ENCODE measurements at regions not wholly inside any gene's neighbourhood (a gene's known extent, or its start where the extent isn't known, plus 50 kb on each side); places are given as distances from the start of the nearest gene placed in this dataset.

DNA sequence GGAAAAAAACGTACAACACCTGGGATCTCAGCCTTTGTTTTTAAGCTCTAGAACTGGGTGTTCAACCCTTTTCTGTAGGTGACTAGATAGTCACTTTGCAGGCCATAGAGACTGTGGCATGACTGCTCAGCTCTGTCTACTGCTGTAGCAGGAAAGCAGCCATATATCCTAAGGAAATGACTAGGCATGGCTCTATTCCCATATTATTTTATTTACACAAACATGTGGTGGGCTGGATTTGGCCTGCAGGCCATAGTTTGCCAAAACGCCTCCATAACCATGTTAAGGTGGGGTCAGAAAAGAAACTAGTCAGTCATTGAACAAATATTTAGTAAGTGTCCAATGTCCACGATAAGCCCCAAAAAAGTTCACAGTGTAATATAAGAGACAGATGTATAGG is 452.5 kb downstream of the MCTP2 start:
- no peak for DNase-seq

DNA sequence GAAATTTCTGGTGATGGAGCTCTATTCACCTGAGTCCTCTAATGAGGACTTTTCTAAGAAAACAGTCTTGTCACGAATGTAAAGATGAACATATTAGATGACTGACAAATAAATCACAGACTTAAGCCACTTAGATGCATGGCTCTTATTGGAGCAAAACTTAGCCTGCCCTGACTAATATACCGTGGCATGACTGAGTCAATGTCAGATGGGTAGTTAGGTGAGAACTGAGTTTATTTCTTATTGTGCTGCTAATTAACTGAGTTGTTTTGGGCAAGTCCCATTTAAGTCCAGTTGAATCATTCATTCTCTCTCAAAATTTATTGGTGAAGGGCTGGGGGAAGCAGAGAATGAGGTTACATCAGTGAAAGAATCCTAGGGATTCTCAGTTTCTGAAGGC is 459.8 kb downstream of the MCTP2 start:
- DNase-seq: no peak

DNA sequence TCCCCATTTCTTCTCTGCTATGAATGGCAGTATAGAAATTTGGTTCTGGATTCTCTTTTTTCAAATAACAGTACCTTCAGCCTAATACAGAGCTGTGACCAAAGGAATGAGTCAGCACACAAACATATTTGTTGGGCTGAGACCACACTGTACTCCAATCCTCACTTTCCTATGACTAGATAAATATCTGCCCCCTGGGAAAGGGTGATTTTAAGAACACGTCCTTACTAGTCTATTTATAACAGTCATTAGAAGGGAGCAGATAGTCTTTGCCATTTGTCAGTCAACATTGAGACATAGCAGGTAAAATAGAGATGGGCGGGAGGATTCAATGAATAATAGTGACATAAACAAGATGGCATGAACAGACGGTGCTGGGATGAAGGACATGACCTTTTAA is 461.3 kb downstream of the MCTP2 start:
- DNase-seq: no peak

DNA sequence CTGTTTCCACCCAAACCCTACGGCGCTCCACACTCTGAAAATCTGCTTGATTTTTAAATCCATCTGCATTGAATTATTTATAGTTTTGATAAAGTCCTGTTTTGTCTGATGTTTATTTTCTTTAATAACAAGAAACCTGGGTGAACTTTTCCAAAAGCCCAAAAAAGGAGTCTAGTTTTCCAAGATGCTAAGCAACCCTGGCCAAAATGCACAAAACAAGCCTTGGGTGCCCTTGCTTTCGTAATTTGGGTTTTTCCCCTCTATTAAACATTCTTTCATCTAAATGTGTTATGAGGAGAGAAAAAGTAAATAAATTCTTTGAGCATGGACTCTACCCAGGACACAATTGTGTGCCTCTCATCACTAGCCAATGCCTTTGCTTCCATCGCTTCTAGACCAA is 468.9 kb downstream of the MCTP2 start:
- DNase-seq: no peak

DNA sequence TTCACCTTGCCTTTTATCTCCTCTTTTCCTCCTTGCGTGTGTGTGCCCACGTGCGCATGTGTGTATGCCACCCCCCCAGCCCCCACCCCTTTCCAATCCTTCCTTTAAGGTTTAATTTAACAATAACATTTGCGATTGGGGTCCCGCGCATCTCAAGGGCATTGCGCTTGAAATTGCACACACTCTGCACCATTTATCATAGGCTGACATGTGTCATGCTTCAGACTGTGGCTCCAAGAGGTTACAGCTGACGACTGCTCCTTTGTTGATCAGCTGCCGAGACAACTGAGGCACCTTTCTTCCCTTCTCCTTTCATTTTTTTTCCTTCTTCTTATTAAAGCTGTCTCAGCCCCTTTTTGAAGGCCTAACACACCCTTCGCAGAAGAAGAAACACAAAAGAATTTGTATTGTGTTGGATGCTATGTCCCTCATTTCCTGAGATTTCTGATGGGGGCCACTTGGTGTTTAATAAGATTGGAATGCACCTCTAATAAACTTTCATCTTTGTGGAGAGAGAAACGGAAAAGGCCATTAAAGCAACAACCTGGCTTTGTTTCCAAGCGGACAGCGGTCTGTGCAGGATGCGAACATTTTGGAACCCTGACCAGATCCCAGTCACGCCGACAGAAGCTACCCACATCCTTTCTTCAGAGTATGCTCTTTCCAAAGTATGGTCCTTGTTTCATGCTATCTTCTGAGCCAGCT is 470.1 kb downstream of the MCTP2 start:
- no peak for DNase-seq

DNA sequence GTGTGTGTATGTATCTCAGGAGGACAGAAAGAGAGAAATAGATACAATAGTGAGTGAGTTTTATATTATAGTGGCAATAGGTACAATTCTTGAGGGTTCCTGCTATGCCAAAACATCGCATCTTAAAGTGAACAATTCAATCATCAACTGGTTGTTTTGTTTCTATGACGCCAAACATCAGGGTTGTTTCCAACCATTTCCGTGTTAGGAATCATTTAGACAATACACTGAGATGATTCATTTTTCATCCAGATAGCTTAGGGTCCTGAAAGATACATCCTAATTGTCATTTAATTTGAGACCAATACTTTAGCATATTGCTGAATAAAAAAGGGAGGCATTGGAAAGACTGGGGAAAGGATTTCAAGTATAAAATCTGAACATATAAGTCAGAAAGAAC is 472.2 kb downstream of the MCTP2 start:
- DNase-seq: no peak

DNA sequence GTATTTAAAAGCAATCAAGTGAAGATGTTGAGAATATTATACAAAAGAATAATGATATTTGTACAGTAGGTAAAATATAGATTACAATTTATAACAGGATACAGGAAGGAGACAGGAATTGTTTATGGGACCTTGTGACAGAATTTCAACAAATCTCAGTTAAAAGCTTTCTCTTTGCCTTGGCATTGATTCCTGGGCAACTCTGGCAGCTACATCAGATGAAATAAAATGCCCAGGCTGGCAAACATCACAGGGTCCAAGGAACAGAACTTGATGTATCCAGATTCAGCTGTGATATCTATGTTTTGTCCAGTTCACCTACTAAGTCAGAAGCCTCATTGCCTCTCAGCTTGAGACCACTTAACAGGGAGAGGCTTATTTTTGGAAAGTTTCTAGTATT is 473.1 kb downstream of the MCTP2 start:
- DNase-seq: no peak

DNA sequence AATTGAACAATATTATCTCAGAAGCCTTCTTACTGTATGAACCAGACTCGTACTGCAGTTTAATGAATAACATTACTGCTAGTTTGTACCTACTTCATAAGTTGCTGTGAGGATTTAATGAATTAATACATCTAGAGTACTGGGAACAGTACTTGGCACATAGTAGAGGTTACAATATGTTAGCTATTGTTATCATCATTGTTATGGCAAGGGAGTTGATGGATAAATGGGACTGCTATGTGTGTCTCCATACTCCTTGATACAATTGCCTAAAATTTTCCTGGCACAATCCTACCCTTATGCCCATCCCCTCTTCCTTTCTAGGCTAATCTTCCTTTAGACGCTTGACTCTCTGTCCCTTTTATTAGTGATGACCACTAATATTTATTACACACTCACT is 473.6 kb downstream of the MCTP2 start:
- no peak for DNase-seq

DNA sequence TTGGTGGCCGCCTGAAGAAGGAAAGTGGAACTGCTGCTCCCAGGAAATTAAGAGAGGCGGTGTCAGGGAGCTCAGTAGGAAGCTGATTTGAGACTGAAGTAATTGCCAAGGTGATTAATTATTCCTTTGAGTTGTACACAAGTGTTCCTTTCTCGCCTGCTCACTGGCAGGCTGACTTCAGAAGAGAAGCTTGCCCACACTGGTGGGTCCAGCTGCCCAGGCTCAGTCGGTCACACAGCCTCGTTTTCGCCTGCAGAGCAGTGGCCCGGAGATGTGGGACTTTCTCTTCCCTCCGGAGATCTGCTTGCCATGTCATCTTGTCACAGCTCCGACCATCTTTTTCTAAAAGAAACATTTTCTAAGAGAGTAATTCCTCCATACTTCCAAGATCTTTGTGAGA is 478.0 kb downstream of the MCTP2 start:
- DNase-seq: no peak

DNA sequence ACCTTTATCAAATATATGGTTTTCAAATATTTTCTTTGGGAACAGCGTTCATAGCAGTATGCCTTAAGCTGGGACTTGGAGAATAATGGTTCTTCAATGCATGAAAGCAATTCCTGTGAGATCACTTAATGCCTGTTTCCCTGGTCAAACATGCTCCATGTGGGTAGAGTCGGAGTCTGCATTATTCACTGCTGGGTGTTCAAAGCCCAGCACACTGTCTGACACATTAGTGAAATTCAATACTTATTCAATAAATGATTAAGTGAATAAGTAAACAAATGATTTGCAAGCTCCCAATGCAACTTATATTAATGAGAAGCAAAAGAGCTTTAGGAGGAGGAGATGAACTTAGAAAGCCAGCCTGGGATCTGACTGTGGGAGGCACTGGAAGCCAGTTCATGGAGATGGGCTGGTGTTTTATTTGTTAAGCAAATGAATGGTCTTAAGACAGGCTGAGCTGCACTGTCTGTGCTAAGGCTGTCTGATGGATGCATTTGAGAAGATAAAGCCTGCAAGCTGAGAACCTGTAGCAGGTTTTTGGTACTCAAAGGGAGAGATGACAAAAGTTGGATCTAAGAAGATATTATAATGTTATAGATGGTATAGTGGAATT is 490.8 kb downstream of the MCTP2 start:
- no peak for DNase-seq

DNA sequence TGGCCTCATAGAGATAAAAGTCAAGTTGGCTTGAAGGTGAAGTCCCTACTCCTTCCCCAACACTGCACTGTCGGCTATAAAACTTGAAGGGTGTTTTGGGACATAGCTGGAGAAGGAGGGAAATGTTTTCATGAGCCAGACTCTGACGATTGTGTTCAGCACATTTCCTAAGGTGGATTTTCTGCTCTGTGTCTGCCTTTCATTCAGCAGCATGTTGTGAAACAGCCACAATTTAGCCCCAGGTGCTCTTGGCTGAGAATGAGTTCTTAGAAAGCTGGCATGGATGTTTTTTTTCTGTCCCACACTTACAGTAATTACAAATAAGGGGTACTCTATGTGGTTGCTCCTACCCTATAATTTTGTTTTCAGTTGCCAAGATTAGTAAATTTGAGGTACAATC is 492.4 kb downstream of the MCTP2 start:
- no peak for DNase-seq

DNA sequence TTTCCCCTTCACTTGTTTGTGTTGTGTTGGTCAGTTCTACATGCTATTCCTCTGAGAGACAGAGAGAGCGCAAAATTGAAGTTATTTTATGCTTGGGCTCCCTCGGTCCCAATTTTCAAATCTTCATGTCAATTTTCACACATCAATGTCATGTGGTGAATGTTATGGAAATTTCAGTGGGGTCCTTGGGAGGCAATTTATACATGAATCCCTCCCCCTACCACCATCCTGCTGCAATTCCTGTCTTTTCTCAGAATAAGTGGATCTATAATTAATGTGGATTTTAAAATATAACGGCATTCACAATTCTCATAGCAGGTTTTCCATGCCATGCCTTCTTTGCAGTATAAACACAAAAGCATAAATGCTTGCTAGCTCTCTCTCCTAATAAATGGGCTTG is 499.9 kb downstream of the MCTP2 start:
- no peak for DNase-seq

DNA sequence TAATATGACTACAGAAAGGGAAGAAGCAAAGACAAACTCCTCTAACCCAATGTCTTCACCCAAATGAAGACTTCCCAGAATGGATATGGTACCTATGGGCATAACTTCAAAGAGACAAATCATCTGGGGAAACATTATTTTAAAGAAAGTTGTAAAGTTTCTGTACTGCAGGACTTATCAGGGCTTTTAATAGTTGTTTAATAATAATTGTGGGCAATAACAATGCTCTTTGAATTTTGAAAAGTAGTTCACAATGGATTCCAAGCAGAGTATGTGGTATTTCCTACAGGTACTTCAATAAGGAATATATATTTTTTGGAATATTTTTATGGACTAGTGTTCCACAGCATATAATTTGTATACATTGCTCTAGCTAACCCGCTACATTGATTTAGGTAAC is 503.1 kb downstream of the MCTP2 start:
- no peak for DNase-seq

DNA sequence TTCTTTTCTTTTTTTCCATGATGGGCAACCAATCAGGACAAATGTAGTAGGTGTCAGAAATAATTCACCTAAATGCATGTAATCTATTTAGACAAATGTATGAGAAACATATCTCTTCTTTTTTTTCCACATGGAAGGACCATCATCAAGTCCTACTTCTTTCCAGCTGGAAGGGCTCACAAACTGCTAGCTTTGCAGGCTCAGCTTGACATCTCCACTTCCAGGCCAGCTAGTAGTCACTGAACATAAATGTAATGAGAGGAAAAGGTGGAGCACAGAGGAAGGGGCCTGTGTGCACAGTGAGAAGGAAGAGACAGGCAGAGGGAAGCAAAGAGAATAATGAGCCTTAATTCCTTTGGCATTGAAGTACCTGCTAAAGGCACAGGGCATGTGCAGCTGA is 504.9 kb downstream of the MCTP2 start:
- DNase-seq: no peak

DNA sequence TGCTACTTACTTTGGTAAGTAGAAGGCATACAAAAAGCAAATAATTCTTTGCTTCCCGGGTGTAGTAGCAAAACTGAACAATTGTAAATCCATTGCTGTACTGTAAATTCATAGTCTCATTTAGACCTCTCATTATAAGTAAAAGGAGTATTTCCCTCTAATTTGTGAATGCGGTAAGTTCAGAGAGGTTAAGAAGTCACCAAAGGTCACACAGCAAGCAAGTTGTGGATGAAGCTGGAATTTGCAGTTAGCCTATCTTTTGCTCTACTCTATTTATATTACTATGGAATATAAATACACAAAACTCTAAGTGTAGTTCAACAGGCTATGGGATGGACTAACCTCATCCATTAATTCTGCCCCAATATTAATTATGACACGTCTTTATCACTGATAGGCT is 508.3 kb downstream of the MCTP2 start:
- DNase-seq: no peak

DNA sequence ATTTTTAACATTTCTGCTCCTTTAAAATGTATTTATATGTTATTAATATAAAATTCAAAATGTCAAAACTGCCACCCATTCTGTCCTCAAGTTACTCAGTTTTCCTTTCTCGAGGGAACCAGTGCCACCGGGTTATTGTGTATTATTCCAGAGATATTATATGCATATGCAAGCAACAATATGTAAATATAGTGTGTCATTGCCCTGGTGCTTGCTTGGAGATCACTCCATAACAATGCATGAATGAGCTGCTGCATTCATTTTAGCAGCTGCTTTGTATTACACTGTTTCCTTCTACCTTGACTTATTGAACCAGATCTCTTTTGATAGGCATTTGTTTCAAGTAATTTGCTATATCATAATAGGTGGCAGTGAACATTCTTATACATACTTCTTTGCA is 509.1 kb downstream of the MCTP2 start:
- no peak for DNase-seq

DNA sequence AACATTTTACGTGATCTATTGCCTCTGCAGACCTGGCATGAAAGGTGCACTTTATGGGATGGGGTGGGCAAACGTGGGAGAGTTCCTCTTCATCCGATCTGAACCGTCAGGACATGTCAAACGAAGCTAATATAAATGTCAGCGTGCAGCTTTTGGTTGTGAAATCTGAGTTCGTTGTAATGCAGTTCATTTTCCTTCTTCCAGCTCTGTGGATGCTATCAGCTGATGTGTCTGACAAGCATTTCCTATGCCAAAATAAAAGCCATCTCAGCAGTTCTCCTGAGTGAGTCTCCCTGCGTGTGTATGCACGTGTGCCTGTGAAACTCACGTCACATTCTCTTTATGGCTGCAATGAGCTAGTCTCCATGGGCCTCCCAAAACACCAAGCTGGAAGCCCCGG is 512.3 kb downstream of the MCTP2 start:
- no peak for DNase-seq

DNA sequence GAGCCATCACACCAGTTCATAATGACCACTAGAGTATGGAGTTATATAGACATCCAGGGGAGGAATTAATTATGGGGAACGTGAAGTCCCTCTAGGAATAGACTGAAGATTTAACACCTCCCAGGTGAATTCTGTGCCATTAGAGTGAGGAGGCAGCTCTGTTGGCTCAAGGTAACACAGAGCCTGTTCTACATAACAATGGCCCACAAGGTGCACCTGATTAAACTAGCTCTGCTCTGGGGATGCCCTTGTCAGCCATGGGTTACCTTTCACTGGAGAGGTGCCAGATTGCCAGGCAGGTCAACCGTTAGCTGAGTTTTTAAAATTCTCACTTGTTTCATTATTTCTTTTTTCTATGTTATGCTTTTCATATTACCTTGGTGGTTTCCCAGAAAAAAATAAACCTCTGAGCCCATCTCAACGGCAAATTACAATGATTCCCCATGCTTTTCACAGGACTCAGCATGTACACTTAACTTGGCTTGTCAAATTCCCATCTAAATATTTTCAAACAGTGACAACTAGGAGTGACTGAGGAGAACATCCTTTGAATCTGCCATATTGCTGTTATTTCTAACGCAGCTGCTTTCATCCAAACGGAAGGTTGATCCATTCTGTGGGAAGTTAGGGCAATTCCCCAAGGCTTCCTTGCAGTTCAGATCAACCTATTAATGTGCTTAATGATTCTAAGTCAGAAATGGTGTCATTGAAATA is 512.9 kb downstream of the MCTP2 start:
- no peak for DNase-seq

DNA sequence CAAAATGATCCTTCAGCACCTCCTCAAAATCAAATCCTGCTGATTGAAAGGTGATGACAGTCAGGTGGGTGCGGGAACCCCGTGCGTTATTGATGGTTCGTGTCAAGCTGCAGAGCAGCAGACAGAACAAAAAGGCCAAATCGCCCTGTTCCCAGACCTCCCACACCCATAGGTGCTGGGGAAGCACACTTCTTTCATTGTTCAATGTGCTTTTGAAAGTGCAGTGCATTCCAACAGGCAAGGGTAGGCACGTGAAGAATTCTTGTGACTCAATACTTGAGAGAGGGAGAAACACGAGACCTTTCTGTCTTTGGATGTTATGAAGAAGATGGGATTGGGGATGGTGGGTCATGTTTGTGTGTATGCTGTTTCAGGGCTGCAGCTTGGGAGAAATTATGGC is 514.0 kb downstream of the MCTP2 start:
- no peak for DNase-seq

DNA sequence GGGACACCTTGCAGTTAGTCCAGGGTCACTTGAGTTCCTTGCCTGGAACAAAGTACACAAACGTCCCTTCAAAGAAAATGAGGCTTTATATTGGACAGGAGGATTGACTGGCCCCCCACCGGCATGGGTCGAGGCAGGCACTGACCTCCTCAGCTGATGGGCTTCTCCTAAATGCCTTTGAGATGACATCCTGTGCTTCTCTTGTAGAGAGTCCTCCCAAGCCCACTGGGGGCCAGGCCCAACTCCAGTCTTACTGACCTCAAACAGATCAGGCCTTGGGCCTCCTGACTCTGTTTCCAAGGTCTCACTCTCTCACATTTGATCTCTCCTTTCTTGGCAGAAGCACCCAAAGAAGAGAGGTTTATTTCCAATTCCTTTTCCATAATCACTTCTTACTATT is 516.1 kb downstream of the MCTP2 start:
- DNase-seq: no peak

DNA sequence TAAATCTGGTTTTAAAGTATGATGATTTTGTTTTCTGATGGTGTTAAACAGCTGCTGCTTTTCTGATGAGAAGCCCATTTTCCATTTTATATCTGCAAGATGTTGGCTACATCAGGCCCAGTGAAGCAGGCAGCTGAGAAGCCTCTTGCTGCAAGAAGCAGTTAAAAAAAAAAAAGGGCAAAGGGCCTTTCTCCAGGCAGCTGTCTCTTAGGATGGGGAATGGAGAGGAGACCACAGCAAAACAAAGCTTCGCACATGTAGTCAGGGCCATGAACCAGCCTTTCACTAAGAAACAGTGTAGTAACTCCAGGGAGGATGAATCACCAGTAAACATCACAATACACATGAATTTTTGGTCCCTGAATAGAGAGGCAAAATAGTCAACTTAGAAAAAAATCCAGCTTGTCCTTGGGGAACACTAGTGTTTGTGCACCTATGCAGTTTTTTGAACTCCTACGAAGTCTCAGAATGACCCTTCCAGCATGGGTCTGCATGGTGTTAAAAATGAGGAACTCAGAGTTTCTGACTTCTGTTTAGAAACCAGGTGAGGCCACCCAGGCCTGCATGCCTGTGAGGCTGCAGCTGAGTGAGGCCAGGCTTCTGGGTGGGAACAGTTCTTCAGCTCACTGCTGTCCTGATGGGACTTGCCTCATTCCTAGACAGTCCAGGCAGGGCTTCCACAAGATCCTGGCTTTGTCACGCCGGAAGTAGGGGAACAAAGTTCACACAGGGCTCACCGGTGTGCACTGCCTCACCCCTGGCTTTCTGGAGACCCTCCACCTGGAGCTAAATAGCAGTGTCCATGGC is 518.7 kb downstream of the MCTP2 start:
- no peak for DNase-seq

DNA sequence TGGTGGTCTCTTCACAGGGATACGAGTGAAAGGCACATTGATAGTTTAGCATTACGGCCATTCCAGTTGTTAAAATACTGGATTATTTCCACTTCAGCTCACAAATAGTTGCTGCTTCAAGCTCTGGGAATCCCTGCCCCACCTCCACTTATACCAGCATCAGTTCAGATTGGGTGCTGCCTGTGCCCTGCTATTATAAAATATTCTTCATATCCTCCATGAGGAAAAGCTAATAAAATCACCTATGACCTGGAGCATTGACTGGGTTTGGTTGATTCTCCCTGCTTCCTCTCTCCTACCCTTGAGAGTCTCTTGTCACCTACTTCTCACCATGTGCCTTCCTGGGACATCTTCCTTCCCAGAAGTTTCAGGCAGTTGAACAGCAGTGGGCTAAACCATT is 529.0 kb downstream of the MCTP2 start:
- no peak for DNase-seq

DNA sequence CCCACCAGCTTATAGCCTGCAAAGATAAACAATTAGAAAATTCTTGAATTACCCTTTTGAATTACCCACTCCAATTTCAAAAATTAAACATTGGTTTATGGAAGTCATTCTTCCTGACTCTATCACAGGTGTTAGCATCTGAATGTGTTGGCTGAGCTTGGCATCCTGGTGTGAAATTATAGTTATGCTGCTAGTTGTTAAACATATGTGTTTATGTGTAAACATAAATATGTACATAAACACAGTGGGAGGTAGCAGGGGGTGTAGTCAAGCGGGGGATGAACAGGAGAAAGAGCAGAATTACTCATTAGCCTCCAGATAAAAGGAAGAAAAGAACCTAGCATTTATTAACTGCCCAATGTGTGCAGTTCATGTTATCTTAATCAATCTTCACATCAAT is 530.2 kb downstream of the MCTP2 start:
- DNase-seq: no peak

DNA sequence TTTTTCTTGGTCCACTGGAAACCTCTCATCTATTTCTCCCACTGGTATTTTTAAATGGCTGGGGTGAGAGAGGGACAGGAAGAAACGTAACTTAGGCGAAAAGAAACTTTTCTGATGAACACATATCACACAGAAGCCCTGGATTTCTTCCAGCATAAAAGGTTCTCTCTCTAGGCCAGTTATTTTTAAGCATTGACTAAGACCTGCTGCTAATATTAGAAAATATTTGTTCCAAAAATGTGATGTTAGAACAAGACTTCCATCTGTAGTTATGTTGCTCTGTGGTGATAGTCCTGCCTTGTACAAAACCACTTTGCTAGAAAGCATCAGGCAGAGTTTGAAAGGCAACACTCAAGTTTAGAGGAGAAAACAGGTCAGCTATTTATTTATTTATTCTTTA is 537.7 kb downstream of the MCTP2 start:
- no peak for DNase-seq
